Chondrocyte (in vitro differentiated cells): ENCODE measurements at regions not wholly inside any gene's neighbourhood (a gene's known extent, or its start where the extent isn't known, plus 50 kb on each side); places are given as distances from the start of the nearest gene placed in this dataset.

ENCODE experiments used
- DNase-seq: peaks from one replicate; pipeline ENCODE4 v3.0.0; 2021; ENCODE audit warnings: mixed read lengths, low spot score
- H3K27ac Mint-ChIP-seq: one replicate; pipeline ENCODE4 v1.8.0; 2021; ENCODE audit warnings: mild to moderate bottlenecking, moderate library complexity, mixed read lengths; ENCODE audit not compliant: unreplicated experiment
- H3K27me3 Mint-ChIP-seq: 2 replicates; pipeline ENCODE4 v1.8.0; 2021; ENCODE audit warnings: low read depth, mixed read lengths
- H3K36me3 Mint-ChIP-seq: 2 replicates; pipeline ENCODE4 v1.8.0; 2021; ENCODE audit warnings: low read depth, mixed read lengths
- H3K4me1 Mint-ChIP-seq: 2 replicates; pipeline ENCODE4 v1.8.0; 2021; ENCODE audit warnings: low read depth, mild to moderate bottlenecking, mixed read lengths
- H3K4me3 Mint-ChIP-seq: one replicate; pipeline ENCODE4 v1.8.0; 2021; ENCODE audit warnings: mild to moderate bottlenecking, moderate library complexity, mixed read lengths; ENCODE audit not compliant: unreplicated experiment
- H3K9me3 Mint-ChIP-seq: 2 replicates; pipeline ENCODE4 v1.8.0; 2021; ENCODE audit warnings: low read depth, mixed read lengths
- CTCF ChIP-seq: fragments of 200-600 bp; sonication (generic); IDR thresholded peaks from 2 replicates; pipeline ENCODE4 v1.5.0; 2021; ENCODE audit warnings: antibody characterized with exemption, mild to moderate bottlenecking, moderate library complexity

DNA sequence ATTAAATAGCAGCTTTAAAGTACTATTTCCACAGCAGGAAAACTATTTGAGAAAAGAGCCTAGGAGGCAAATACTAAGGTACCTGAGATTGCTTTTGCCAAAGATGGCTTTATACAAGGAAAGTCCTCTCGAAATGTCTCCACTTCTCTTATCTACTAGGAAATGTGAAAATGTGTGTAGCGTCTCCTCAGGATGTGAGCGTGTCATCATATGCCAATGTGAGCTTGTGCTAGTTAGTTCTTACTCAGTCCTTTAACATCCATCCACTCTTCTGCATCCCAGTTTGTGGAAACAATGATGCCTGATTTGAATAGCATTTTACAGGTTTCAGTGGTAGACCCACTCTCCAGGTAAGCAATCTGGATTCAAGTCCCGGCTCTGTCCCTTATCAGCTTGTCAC, 421.0 kb downstream of the DYNC2H1 start:
- no peak for TF ChIP-seq CTCF
- H3K27ac Mint-ChIP-seq: no peak overlapping the region
- H3K9me3 Mint-ChIP-seq: no peaks in the 10 kb centered on the region
- H3K27me3 Mint-ChIP-seq: no peaks in the 10 kb centered on the region
- H3K4me1 Mint-ChIP-seq: peaks cover 36% of the 10 kb centered on the region
- no peak overlapping the region for H3K4me3 Mint-ChIP-seq
- no peaks in the 10 kb centered on the region for H3K36me3 Mint-ChIP-seq
- no peak for DNase-seq

DNA sequence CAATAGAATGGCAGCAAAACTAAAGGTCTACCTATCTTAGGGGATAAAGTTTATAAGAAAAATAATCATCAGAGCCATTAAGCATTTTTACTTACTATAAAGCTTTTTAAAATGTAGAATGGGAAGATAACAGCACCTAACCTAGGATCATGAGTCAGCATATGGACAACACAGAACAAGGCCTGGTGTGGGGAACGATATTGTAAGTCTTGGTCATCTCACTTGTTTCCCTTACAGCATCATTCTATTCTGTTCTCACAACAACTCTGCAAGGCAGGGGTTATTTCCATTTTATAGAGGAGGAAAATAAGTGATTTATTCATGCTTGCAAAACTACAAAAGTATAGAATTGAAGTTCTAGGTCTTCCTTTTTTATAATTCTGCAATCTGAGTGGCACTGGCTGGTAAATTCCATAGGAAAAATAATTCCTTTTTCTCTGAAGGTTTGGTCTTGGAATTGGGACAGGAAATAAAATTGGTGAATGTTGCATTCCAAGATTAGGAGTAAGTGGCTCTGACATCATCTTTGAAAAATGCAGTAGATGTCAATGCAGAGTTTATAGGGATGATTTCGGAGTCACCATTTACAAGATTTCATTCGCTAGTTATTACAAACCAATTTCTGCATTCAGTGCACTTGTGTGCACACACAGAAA, 423.0 kb downstream of the DYNC2H1 start:
- no peak overlapping the region for H3K4me3 Mint-ChIP-seq
- peak overlapping the region; percentile 69 for H3K27ac Mint-ChIP-seq
- TF ChIP-seq CTCF: no peak
- no peaks in the 10 kb centered on the region for H3K36me3 Mint-ChIP-seq
- no peaks in the 10 kb centered on the region for H3K27me3 Mint-ChIP-seq
- peaks cover 31% of the 10 kb centered on the region for H3K4me1 Mint-ChIP-seq
- H3K9me3 Mint-ChIP-seq: no peaks in the 10 kb centered on the region
- no peak for DNase-seq

DNA sequence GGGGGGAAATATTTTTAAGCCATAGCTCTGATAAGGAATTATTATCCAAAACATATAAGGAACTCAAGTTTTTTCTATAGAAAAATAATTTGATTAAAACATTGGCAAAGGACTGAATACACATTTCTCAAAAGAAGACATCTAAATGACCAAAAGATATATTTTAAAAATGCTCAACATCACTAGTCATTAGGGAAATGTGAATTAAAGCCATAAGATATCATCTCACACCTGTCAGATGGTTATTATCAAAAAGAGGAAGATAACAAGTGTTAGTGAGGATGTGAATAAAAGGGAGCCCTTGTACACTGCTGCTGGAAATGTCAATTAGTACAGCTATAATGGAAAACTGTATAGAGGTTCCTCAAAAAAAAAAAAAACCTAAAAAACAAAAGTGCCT, 425.0 kb downstream of the DYNC2H1 start:
- no peak overlapping the region for H3K27ac Mint-ChIP-seq
- no peaks in the 10 kb centered on the region for H3K36me3 Mint-ChIP-seq
- H3K27me3 Mint-ChIP-seq: no peaks in the 10 kb centered on the region
- H3K9me3 Mint-ChIP-seq: no peaks in the 10 kb centered on the region
- H3K4me3 Mint-ChIP-seq: no peak overlapping the region
- TF ChIP-seq CTCF: no peak
- H3K4me1 Mint-ChIP-seq: peaks cover 22% of the 10 kb centered on the region
- no peak for DNase-seq

GRCh38 chr11:103534959-103535358, 425.7 kb downstream of the DYNC2H1 start:
- no peaks in the 10 kb centered on the region for H3K36me3 Mint-ChIP-seq
- H3K27ac Mint-ChIP-seq: no peak overlapping the region
- H3K9me3 Mint-ChIP-seq: no peaks in the 10 kb centered on the region
- no peaks in the 10 kb centered on the region for H3K27me3 Mint-ChIP-seq
- peaks cover 15% of the 10 kb centered on the region for H3K4me1 Mint-ChIP-seq
- DNase-seq: no peak
- no peak for TF ChIP-seq CTCF
- no peak overlapping the region for H3K4me3 Mint-ChIP-seq

GRCh38 chr11:103536335-103536722, 427.1 kb downstream of the DYNC2H1 start:
- no peaks in the 10 kb centered on the region for H3K36me3 Mint-ChIP-seq
- peaks cover 22% of the 10 kb centered on the region for H3K4me1 Mint-ChIP-seq
- no peak overlapping the region for H3K4me3 Mint-ChIP-seq
- no peak overlapping the region for H3K27ac Mint-ChIP-seq
- no peaks in the 10 kb centered on the region for H3K27me3 Mint-ChIP-seq
- no peak for TF ChIP-seq CTCF
- no peaks in the 10 kb centered on the region for H3K9me3 Mint-ChIP-seq
- DNase-seq: no peak
